A549 (cell line): ENCODE measurements at regions not wholly inside any gene's neighbourhood (a gene's known extent, or its start where the extent isn't known, plus 50 kb on each side); places are given as distances from the start of the nearest gene placed in this dataset.

Experiments used
- CBX2 ChIP-seq: fragments of 200-600 bp; sonication (generic); IDR thresholded peaks from 2 replicates; pipeline ENCODE4 v1.6.1; 2016; ENCODE audit warnings: low read depth, mild to moderate bottlenecking, borderline replicate concordance
- EP300 ChIP-seq, 2 experiments: fragments of >200 bp; sonication (Bioruptor Twin); formaldehyde crosslinking; IDR thresholded peaks; 2 replicates in 1 of 2; 3 replicates in 1 of 2; pipeline ENCODE4 v1.6.1; 2016 to 2017
- JUNB ChIP-seq: fragments of >200 bp; sonication (Bioruptor Twin); formaldehyde crosslinking; IDR thresholded peaks from 2 replicates; pipeline ENCODE4 v1.6.1; 2016
- KDM1A ChIP-seq: fragments of 200-600 bp; sonication (generic); IDR thresholded peaks from 2 replicates; pipeline ENCODE4 v1.6.1; 2016; ENCODE audit warnings: low read depth, mild to moderate bottlenecking
- KDM5A ChIP-seq: fragments of 200-600 bp; sonication (generic); IDR thresholded peaks from 2 replicates; pipeline ENCODE4 v1.6.1; 2016; ENCODE audit warnings: antibody characterized with exemption, mild to moderate bottlenecking
- RCOR1 ChIP-seq: fragments of 150-350 bp; IDR thresholded peaks from 2 replicates; pipeline ENCODE4 v1.6.1; 2014; ENCODE audit warnings: antibody characterized with exemption, low read length, low read depth
- TF ChIP-seq, protein P1 (sequence below): fragments of >200 bp; sonication (Bioruptor Twin); formaldehyde crosslinking; IDR thresholded peaks from 3 replicates; pipeline ENCODE4 v1.5.1; 2016

DNA sequence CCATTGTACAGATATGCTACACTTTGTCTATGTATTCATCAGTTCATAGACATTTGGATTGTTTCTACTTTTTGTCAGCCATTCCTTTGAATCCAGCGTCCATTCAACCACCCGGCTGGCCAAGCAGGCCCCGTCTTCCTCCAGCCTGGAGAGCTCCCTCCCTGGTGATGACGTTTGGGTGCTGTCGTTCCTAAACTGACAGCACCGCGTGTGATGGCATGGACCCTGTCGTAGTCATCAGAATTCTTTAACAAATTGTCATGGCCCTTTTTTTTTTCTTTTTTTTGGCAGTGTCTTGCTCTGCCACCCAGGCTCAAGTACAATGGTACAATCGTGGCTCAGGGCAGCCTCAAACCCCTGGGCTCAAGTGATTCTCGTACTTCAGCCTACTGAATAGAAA lies 138.6 kb upstream of the ERRFI1 start:
- TF ChIP-seq JUNB (no peak), RCOR1 (no peak), EP300 (IDR thresholded peaks at IDR 0.05) (no peak), KDM1A (no peak), KDM5A (no peak), CBX2 (no peak)
- TF ChIP-seq, protein P1, sequence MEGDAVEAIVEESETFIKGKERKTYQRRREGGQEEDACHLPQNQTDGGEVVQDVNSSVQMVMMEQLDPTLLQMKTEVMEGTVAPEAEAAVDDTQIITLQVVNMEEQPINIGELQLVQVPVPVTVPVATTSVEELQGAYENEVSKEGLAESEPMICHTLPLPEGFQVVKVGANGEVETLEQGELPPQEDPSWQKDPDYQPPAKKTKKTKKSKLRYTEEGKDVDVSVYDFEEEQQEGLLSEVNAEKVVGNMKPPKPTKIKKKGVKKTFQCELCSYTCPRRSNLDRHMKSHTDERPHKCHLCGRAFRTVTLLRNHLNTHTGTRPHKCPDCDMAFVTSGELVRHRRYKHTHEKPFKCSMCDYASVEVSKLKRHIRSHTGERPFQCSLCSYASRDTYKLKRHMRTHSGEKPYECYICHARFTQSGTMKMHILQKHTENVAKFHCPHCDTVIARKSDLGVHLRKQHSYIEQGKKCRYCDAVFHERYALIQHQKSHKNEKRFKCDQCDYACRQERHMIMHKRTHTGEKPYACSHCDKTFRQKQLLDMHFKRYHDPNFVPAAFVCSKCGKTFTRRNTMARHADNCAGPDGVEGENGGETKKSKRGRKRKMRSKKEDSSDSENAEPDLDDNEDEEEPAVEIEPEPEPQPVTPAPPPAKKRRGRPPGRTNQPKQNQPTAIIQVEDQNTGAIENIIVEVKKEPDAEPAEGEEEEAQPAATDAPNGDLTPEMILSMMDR: no peak
